HK-2 (cell line): ENCODE measurements at regions not wholly inside any gene's neighbourhood (a gene's known extent, or its start where the extent isn't known, plus 50 kb on each side); places are given as distances from the start of the nearest gene placed in this dataset.
"Not testable (repeated sequence)": the region's sequence is repeated elsewhere in the genome, so short reads cannot be mapped to it uniquely, and the experiment has no call there.

Experiments
- DNase-seq: peaks from one replicate; pipeline ENCODE4 v3.0.0-alpha.2; 2018; ENCODE audit not compliant: unreplicated experiment

GRCh38 chr13:107819071-107819470 lies 396.3 kb downstream of the LIG4 start:
- no peak for DNase-seq

- no peak for DNase-seq
Measured at GRCh38 chr13:107817647-107818287, 397.6 kb downstream of the LIG4 start.

GRCh38 chr13:107812014-107812412 lies 403.3 kb downstream of the LIG4 start:
- DNase-seq, result no peak

GRCh38 chr13:107811233-107812013 lies 403.9 kb downstream of the LIG4 start:
- no peak for DNase-seq

DNA sequence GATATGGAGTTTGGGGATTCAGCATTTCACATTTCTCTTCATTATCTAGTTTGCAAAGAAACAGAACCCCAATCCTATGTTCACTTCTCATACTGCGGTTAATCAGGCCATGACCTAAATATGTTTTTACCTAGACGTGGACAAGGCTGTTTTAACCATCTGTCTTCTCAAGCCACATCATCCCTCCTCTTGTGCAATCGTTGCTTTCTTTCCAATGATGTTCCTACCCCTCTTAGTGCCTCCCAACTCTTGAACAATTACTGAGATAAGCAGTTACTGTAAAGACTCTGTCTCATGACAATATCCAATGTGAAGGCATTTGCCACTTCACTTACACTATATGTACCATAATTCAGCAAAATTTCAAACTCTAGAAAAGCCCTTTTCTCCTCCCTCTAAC lies 406.2 kb downstream of the LIG4 start:
- no peak for DNase-seq

DNA sequence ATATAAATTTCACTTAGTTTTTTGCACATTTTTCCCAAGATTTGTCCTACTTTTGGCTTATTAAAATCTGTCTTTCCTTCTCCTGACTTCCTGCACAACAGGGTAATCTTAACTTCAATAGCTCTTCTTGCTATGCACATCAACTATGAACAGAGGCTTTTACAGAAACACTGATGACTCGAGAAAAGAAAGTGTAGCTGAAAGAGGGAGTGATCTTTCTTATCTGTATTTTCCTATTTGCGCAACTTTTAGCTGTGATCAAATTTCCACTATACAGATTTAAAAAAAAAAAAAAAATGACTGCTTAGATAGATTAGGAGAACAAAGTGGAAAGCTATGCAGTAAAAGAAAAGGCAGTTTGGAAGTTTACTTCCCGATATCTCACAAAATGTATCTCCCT lies 406.9 kb downstream of the LIG4 start:
- no peak for DNase-seq

DNA sequence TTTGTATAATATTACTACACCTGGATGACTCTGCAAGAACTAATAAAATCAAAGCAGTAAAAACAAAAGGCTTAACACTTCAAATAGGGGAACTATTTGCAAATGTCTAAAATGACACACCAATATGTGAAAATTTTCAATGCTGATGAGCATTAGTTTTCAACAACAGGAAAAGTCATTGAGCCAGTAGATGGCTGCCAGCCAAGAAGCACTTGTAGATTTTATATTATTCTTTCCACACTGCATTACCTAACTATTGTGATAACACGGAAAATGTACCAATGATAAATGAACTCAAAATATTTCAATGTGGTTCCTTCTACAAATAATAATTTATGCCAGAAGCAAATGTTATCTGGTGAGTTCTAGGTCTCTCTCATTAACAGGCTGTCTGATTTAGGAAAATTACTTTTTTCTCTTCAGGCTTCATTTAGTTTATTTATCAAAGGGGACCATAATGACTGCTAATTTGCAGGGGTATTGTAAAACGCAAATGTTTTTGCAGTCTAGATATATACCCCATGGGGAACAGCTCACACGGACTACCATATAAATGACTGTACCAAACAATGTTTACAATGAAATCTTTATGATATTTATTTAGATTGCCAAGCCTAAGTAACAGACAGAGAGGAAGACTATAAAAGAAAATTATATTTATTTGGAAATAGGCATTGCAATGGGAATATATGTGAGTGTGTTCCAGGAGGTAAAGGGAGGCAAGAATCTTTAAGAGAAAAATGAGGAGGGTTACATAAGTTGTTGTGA lies 407.8 kb downstream of the LIG4 start:
- DNase-seq, result no peak

- DNase-seq, result no peak
Measured at GRCh38 chr13:107806726-107807125, 408.6 kb downstream of the LIG4 start.

DNA sequence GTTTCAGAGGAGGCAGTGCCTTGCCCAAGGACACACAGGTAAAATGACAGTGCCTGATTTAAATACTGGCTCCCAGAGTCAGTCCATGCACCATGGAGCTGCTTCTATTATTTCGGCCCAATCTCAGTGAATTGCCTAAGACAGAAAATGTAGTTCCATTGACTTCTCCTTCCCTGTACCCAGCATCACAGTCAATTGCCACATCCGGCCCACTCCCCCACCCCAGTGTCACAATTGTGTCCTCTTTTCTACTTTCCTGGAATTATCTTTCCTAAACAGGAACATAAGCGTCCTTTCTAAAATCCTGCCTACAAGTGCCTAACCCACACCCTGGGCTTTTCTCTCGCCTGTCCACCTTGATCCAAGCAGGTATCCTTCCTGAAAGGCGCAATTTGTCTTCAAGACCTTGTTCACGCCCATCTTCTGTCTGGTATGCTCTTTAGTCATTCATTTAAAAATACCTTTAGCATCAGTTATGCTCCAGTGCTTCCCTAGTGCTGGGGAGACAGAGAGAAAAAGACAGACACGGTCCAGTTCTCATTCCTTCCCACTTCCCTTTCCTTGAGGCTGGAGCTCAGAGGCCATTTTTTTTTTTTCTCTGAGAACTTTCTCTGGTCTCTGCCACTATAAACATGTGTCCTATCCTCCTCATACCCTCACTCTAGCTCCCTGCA lies 411.4 kb downstream of the LIG4 start:
- DNase-seq, result peak; percentile 7

GRCh38 chr13:107801621-107802020 lies 413.7 kb downstream of the LIG4 start:
- DNase-seq, result no peak

- DNase-seq, result no peak
Measured at GRCh38 chr13:107799001-107799400, 416.3 kb downstream of the LIG4 start.

- DNase-seq, result no peak
Measured at GRCh38 chr13:107790397-107790796, 424.9 kb downstream of the LIG4 start.

GRCh38 chr13:107788464-107789165 lies 426.7 kb downstream of the LIG4 start:
- no peak for DNase-seq

GRCh38 chr13:107782646-107783045 lies 432.7 kb downstream of the LIG4 start:
- DNase-seq, result not testable (repeated sequence)

GRCh38 chr13:107778094-107778493 lies 437.2 kb downstream of the LIG4 start:
- DNase-seq, result no peak

DNA sequence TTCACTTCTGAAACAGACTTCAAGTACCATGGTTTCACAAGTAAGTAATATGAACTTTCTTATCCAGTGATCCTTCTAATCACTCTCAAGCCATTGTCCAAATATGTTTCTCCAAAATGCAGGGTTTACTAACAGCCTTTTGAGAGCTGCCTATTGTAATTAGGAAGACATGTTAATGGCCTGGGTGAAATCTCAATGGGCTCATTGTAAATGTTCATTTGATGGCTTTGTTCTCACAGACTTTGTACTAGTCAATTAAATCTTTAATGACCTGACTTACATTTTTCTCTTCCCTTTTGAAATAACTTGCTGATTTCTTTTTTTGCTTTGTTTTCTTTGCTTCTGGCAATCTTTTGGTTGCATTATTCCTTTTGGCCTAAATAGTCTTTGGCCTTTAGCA lies 444.8 kb downstream of the LIG4 start:
- DNase-seq, result no peak

DNA sequence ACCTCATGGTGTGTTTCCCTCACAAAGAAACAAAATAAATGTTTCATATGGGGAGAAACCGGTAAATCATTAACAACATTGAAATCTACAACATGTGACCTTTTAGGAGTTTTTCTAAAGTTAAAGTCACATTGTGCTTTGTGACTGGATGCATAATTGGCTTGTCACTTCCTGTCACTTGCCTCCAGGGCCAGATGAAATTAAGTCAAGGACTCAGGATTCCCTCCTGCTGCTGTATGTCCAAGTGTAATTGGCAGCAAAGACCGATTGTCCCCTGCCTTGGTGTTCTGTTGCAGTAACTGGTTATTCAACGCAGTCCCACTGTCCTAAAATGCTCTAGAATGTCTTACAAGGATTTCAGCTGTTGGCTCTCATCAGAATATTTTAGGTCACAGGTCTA lies 448.2 kb downstream of the LIG4 start:
- DNase-seq, result peak; percentile 1

DNA sequence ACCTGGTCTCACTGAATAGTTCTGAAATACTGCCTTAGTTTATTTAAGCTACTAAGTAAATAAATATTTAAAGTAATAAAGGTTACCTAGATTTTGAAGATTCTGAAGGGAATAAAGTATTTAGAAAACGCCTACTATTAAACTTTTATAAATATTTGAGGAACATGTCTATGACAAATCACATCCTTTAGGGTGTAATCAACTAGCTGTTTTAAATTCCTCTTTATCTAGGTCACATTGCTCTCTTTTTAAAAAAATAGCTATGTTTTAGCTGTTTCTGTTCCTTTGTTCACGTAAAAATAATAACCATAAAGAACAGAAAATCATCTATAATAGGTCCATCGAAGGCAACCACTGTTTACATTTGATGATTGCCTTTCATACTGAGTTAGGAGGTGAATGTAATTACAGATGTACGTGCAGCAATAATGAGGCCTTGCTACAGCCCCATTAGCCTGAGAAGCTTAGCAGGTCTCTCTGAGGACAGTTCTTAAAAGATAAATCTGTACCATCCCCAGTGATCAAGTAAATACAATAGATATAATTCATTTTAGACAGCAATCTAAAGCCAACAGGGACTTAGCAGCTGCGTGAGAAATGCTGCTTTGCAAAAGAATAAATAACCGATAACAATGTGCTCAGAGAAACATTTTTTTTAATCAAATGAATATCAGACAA lies 449.5 kb downstream of the LIG4 start:
- DNase-seq, result no peak

DNA sequence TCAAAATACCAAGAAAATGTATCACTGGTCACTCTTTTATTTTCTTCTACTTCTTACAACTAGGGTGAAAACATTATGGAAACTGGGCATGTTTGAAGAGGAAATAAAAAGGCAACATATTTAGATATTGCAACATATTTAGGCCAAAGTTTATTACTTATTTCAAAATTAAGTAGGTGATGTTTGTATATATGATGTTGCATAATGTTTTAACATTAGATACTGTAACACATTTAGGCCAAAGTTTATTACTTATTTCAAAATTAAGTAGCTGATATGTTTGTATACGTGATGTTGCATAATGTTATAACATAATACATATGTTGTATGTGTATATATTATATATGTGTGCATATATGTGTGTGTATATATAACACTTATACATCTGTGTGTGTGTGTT lies 451.3 kb downstream of the LIG4 start:
- DNase-seq, result no peak

DNA sequence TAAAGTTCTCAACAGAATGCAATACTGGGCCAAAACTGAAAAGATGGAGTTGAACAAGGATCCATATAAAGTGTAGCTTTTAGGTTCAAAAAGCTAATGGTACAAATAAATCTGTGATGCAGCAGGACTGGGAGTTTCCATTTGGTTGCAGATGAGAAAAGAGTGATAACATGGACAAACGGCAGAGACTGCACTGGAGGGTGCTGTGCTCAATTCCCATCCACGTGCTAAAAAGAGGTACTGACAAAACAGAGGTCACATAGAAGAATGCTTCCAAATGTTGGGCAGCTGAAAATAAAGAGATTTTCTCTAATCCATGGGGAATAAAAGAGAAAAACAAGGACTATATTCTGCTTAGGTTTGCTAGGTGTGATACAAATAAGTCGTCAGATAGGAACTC lies 461.6 kb downstream of the LIG4 start:
- DNase-seq, result no peak

- no peak for DNase-seq
Measured at GRCh38 chr13:107753291-107753690, 462.0 kb downstream of the LIG4 start.
